ENCODE measurements at regions not wholly inside any gene's neighbourhood (a gene's known extent, or its start where the extent isn't known, plus 50 kb on each side); places are given as distances from the start of the nearest gene placed in this dataset.

DNA sequence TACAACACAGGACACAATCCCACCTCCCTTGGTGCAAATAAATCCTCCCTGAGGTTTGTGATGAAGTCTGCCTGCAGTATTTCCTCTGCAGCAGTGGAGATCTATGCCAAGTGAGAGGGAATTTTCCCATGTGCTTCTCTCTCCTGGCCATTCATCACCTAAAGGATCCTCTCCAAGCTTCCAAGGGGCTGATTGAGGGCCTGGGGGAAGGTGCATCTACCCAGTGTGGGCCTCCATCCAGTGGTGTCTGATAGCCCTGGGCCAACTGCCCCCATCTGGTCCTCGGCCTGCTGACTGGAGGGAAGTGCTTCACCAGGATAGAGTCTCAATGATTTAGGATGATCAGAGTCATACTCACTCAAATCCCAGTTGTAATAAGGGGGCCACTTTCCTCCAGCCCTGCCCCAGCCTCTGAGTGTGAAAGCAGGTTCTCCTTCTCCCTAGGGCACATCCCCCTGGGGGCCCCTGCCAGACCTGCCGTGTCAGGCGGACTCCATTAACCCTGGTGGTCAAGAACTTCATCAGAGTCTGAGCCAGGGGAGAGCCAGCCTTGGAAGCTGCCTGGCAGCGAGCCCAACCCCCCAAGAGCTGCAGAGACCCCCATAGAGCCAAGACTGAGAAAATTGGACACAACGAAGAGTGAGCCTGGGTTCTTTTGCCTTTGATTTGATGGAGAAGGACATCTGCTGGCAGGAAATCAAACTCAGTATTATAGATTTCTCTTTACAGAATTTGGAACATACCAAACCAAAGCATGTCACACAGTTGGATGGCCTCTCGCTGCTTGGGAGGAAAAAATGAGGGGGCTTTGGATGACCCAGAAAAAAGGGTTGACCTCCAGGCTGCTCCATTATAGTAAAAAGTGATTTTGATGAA is 509.6 kb downstream of the CMPK2 start:
- H3K36me3 Mint-ChIP-seq (ENCODE audit: low read depth): no peaks in the 10 kb centered on the region
- H3K4me3 Mint-ChIP-seq: no peak overlapping the region
- H3K9me3 Mint-ChIP-seq: no peaks in the 10 kb centered on the region
- DNase-seq: no peak
- no peak overlapping the region for H3K27ac Mint-ChIP-seq
- no peaks in the 10 kb centered on the region for H3K27me3 Mint-ChIP-seq
- no peaks in the 10 kb centered on the region for H3K4me1 Mint-ChIP-seq
- intact Hi-C loops (cut with micrococcal nuclease): no loop called here

DNA sequence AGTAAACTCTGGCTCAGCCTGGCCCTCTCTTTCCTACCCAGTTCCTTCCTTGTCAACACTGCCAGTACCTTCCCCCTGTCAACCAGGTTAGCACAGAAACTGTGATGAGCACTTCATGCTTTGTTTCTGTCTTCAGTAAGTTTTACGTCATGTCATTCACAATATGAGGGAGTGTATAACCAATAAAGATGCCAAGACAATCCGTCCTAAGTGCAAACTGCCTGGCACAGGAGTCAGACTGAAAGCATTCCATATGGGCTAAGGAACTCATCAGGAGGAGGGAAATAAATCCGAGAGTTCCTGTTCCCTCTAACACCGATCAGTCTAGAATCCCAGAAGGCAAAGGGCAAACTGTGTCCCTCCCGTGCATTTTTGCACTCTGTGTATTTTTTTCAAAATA is 507.2 kb downstream of the CMPK2 start:
- no peak overlapping the region for H3K27ac Mint-ChIP-seq

DNA sequence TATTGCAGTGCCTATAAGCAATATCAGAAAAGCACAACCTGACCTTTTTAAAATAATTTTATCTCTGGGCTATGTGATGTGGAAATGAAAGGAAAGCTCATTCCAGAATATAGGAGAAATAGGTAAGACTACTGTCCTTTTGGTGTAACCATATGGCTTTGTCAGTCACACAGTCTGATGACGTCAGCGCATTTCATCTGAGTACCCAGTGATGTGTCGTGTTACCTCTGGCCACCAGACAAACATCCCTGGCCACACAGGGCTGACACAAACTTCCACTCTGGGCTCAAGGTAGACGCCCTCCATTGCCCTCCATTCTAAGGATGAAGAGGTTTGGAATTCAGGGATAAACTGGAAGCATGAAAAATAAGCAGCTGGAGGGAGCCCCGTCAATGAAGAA is 506.7 kb downstream of the CMPK2 start:
- Mint-ChIP-seq H3K27me3 (no peaks in the 10 kb centered on the region), H3K27ac (no peak overlapping the region), H3K36me3 (ENCODE audit: low read depth) (no peaks in the 10 kb centered on the region), H3K9me3 (no peaks in the 10 kb centered on the region), H3K4me1 (no peaks in the 10 kb centered on the region), H3K4me3 (no peak overlapping the region)
- intact Hi-C loops (cut with micrococcal nuclease): no loop called here
- DNase-seq: peak; percentile 16

More for the DNA sequence above, 507.2 kb downstream of the CMPK2 start:
- no peaks in the 10 kb centered on the region for H3K36me3 Mint-ChIP-seq (ENCODE audit: low read depth)
- H3K27me3 Mint-ChIP-seq: no peaks in the 10 kb centered on the region
- DNase-seq: peak; percentile 16
- H3K4me3 Mint-ChIP-seq: no peak overlapping the region
- no peaks in the 10 kb centered on the region for H3K4me1 Mint-ChIP-seq
- intact Hi-C loops (cut with micrococcal nuclease): no loop called here
- H3K9me3 Mint-ChIP-seq: no peaks in the 10 kb centered on the region

DNA sequence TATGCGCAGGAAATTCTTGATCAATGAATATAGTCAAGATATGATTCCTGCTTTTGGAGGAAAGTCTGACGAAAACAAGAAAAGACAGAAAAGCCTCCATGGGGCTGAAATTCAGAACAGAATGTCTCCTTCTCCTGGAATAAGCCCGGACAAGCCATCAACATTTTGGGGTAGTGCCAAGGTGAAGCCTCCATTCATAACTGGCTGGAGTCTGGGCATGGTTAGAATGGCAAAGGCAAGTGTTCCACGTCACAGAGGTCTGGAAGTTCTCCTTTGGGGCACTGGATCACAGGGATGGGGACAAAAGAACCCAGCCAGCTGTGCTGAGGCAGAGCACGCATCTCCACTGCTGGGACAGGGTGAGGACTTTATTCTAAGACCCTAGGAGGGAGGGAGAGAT is 505.7 kb downstream of the CMPK2 start:
- H3K36me3 Mint-ChIP-seq (ENCODE audit: low read depth): no peaks in the 10 kb centered on the region
- H3K27me3 Mint-ChIP-seq: no peaks in the 10 kb centered on the region
- no peaks in the 10 kb centered on the region for H3K9me3 Mint-ChIP-seq
- no peak overlapping the region for H3K27ac Mint-ChIP-seq
- DNase-seq: peak; percentile 14
- no peaks in the 10 kb centered on the region for H3K4me1 Mint-ChIP-seq
- intact Hi-C loops (cut with micrococcal nuclease): no loop called here
- H3K4me3 Mint-ChIP-seq: no peak overlapping the region

DNA sequence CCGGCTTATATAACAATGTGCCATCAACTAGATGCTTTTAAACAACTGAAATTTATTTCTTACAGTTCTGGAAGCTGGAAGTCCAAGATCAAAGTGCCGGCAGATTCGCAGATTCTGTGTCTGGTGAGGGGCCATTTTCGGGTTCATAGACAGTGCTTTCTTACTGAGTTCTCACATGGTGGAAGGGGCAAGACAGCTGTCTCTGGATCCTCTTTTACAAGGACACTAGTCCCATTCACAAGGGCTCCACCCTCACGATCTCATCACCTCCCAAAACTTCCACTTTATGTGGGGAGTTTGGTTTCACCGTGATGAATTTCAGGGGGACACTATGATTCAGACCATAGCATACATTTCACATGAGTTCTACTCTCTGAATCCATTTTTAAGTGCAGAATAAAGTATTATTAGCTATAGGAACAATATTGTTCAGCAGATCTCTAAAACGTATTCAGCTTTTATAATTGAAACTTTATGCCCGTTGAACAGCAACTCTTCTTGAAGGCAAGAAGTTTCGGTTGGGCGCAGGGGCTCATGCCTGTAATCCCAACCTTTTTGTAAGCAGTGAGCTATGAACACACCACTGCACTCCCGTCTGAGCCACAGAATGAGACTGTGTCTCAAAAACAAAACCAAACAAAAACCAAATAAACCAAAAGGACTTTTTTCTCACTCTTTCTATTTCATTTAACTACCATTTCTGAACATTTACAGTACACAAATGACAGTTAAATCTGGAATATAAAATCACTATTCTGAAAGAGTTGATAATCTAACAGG is 502.8 kb downstream of the CMPK2 start:
- peak; percentile 18 for DNase-seq
- Mint-ChIP-seq H3K36me3 (ENCODE audit: low read depth) (no peaks in the 10 kb centered on the region), H3K9me3 (no peaks in the 10 kb centered on the region), H3K27me3 (no peaks in the 10 kb centered on the region), H3K4me1 (no peaks in the 10 kb centered on the region), H3K27ac (no peak overlapping the region), H3K4me3 (no peak overlapping the region)
- intact Hi-C loops (cut with micrococcal nuclease): no loop called here

DNA sequence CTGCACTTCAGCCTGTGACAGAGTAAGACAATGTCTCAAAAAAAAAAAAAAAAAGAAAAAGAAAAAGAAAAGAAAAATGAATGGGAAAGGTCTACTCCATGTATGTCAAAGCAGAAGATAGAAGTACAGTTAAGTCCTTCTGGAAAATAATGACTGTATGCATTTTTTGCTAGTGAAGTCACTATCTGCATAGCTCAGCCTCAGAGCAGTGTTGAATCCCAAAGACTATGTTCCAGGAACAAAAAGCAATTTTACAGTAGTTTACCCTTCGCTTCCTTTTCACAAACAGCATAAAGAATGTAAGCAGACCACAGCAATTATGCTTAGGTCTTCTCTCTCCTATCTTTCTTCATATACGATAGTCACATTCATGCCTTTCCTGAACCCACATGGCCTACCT is 497.4 kb downstream of the CMPK2 start:
- peak; percentile 27 for DNase-seq
- Mint-ChIP-seq H3K27me3 (no peaks in the 10 kb centered on the region), H3K36me3 (ENCODE audit: low read depth) (no peaks in the 10 kb centered on the region), H3K27ac (no peak overlapping the region), H3K4me3 (no peak overlapping the region), H3K4me1 (no peaks in the 10 kb centered on the region), H3K9me3 (no peaks in the 10 kb centered on the region)
- intact Hi-C loops (cut with micrococcal nuclease): no loop called here

DNA sequence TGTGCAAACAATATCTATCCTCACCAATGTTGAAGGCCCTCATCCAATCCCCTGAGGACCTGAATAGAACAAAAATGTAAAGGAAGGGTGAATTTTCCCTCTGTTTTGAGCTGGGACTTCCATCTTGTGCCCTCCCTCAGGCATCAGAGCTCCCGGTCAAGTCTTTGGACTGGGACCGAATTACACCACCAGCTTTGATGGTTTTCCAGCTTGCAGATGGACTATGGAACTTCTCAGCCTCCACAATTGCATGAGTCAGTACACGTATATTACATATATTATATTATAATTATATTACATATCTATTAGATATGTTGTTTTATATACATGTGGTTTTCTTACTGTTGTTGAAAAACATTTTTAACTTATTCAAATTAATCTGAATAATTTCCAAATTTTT is 496.4 kb downstream of the CMPK2 start:
- no peaks in the 10 kb centered on the region for H3K36me3 Mint-ChIP-seq (ENCODE audit: low read depth)
- H3K9me3 Mint-ChIP-seq: no peaks in the 10 kb centered on the region
- intact Hi-C loops (cut with micrococcal nuclease): no loop called here
- no peak overlapping the region for H3K4me3 Mint-ChIP-seq
- DNase-seq: no peak
- H3K27ac Mint-ChIP-seq: no peak overlapping the region
- H3K27me3 Mint-ChIP-seq: no peaks in the 10 kb centered on the region
- H3K4me1 Mint-ChIP-seq: no peaks in the 10 kb centered on the region

DNA sequence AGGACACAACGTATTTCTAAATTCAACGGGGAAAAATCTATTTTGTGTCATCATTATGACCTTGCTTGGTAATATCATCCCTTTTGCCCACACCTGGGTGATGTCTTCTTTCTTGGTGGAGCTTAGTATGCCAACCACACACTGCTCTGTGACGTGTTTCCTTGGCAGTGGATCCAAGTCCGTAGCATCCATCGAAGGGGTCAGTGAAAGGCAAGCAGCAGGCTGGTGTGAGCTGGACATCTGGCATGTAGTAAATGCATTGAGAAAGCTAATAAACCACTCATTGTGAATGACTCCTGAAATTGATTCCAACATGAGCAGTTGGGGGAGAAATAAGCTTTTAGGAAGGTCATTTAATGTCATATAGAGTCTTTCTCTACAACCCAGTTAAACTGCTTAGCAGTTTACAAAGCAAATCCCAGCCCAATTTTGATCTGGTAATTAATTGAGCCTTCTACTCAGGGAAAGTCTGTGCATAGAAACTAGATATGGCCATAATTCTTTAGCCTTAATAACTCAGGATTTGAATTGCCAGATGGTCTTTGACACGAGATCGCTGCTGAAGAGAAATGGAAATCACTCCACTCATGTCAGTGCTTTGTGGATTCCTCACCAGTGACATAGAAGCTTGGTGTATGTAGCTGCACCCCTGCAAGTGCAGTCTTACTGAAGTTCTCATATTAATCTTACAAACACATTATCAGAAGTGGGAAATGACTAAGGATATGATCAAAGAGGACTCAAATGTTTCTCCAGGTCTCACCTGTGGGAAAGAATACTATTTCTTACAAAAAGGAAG is 494.8 kb downstream of the CMPK2 start:
- intact Hi-C loops (cut with micrococcal nuclease): no loop called here
- Mint-ChIP-seq H3K9me3 (no peaks in the 10 kb centered on the region), H3K4me3 (no peak overlapping the region), H3K27me3 (no peaks in the 10 kb centered on the region), H3K27ac (no peak overlapping the region), H3K4me1 (no peaks in the 10 kb centered on the region), H3K36me3 (ENCODE audit: low read depth) (no peaks in the 10 kb centered on the region)
- DNase-seq: no peak

DNA sequence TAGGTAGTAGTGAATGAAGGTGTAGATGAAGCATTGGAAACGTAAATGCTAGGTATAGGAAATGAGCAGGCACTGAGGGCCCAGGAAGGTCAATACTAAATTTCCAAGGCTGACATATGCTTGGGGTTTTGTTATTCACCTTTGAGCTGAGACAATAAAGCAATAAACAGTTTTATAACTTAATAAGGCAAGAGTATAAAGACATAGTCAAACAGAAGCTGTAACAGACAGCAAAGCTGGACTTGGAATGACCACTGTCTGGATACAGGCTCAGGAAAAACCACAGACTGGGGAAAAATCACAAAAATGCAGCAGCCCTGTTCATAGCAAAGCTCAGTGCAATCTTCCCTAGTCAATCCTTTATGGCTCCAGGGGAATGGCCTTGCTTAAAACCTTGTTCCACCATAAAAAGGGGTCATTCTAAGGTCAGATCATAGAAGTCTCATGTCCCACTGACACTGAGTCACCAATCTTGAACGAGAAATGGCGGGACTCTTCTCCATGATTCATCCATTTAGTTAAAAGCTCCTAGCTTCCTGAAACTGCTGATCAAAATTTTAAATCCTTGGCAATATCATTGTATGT is 493.3 kb downstream of the CMPK2 start:
- peak; percentile 30 for DNase-seq
- intact Hi-C loops (cut with micrococcal nuclease): no loop called here
- no peak overlapping the region for H3K4me3 Mint-ChIP-seq
- no peaks in the 10 kb centered on the region for H3K4me1 Mint-ChIP-seq
- H3K27ac Mint-ChIP-seq: no peak overlapping the region
- H3K36me3 Mint-ChIP-seq (ENCODE audit: low read depth): no peaks in the 10 kb centered on the region
- H3K27me3 Mint-ChIP-seq: no peaks in the 10 kb centered on the region
- H3K9me3 Mint-ChIP-seq: no peaks in the 10 kb centered on the region

DNA sequence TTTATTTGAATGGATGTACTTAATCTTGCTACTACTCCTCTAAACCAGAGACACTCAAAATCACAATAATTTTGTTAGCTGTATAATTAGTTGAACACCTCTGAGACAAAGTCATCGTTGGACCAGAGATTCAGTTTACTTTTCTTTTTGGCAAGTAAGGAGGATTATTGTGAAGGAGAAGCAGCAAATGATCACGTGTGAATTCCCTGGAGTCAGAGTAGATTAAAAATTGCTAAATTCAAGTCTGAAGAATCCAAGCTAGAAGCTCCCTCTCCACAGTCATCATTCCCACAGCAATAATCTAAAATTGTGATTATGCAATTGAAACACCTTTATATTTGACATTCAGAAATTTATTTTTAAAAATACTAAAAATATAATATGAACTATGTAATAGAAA is 484.4 kb downstream of the CMPK2 start:
- Mint-ChIP-seq H3K9me3 (no peaks in the 10 kb centered on the region), H3K4me3 (no peak overlapping the region), H3K36me3 (ENCODE audit: low read depth) (no peaks in the 10 kb centered on the region), H3K4me1 (no peaks in the 10 kb centered on the region), H3K27me3 (no peaks in the 10 kb centered on the region), H3K27ac (no peak overlapping the region)
- DNase-seq: no peak
- intact Hi-C loops (cut with micrococcal nuclease): no loop called here

DNA sequence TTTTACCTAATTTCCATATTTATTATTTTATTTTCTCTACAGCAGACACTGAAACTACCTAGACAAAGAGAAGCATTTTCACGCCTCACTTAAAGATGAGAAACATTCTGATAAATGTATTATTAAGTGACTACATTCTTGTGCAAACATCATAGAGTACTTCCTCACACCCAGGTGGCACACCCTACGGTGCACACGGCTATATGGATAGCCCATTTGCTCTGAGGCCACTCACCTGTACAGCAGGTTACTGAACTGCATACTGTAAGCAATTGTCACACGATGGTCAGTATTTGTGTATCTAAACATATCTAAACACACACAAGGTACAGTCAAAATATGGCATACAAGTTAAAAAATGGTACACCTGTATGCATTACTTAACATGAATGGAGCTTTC is 481.4 kb downstream of the CMPK2 start:
- H3K27ac Mint-ChIP-seq: no peak overlapping the region

DNA sequence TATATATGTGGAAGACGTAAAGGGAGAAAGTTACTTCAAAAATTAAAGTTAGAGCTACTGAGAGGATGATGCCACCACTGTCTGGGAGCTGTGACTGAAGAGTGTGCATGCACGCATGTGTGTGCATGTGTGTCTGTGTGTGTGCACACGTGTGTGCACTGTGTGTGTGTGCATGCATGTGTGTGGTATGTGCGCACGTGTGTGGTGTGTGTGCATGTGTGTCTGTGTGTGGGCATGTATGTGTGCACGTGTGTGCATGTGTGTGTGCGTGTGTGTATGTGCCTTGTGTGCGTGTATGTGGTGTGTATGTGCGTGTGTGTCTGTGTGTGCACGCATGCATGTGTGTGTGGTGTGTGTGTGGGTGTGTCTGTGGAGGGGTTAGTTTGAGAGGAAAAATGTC is 473.4 kb downstream of the CMPK2 start:
- no peak overlapping the region for H3K27ac Mint-ChIP-seq
- no peaks in the 10 kb centered on the region for H3K36me3 Mint-ChIP-seq (ENCODE audit: low read depth)
- no peaks in the 10 kb centered on the region for H3K4me1 Mint-ChIP-seq
- no peak for DNase-seq
- intact Hi-C loops (cut with micrococcal nuclease): no loop called here
- H3K4me3 Mint-ChIP-seq: no peak overlapping the region
- H3K27me3 Mint-ChIP-seq: no peaks in the 10 kb centered on the region
- H3K9me3 Mint-ChIP-seq: peaks cover 5% of the 10 kb centered on the region

More for the DNA sequence above, 481.4 kb downstream of the CMPK2 start:
- no peaks in the 10 kb centered on the region for H3K9me3 Mint-ChIP-seq
- no peaks in the 10 kb centered on the region for H3K36me3 Mint-ChIP-seq (ENCODE audit: low read depth)
- no peak overlapping the region for H3K4me3 Mint-ChIP-seq
- DNase-seq: no peak
- H3K27me3 Mint-ChIP-seq: no peaks in the 10 kb centered on the region
- intact Hi-C loops (cut with micrococcal nuclease): no loop called here
- H3K4me1 Mint-ChIP-seq: no peaks in the 10 kb centered on the region

DNA sequence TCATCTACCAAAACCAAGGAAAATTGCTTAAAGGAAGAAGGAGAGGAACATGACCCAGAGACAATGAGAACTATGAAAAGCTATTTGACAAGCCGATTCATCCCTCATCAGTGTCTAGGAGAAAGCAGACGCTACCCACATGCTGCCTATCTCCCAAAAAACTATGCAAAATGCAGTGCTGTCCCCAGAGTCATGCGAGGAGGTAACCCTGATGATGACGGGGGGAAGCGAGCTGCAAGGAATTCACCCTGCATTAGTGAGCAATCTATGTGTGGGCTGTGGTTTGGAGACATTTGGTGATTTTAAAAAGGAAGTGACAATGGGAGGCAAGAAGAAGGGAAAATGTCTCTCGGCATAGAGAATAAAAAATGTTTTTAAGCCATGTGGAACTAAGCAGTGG is 472.7 kb downstream of the CMPK2 start:
- no peak overlapping the region for H3K4me3 Mint-ChIP-seq
- no peaks in the 10 kb centered on the region for H3K27me3 Mint-ChIP-seq
- DNase-seq: no peak
- H3K9me3 Mint-ChIP-seq: peaks cover 5% of the 10 kb centered on the region
- no peaks in the 10 kb centered on the region for H3K4me1 Mint-ChIP-seq
- intact Hi-C loops (cut with micrococcal nuclease): no loop called here
- H3K36me3 Mint-ChIP-seq (ENCODE audit: low read depth): no peaks in the 10 kb centered on the region
- no peak overlapping the region for H3K27ac Mint-ChIP-seq

Data from activated CD4-positive, alpha-beta T cell treated with anti-CD3 and anti-CD28 coated beads, Interleukin-2, amount 10 ng/mL, durations not matched to agents 24 days and 14 days (primary cell).